Left lung (tissue), 4 donors: ENCODE measurements at regions not wholly inside any gene's neighbourhood (a gene's known extent, or its start where the extent isn't known, plus 50 kb on each side); places are given as distances from the start of the nearest gene placed in this dataset.

Experiments
- ATAC-seq: fragments of 200-7000 bp; cut with Tn5 transposase; one replicate; pipeline ENCODE4 v1.9.1; 2020; ENCODE audit warnings: moderate library complexity
- DNase-seq, 4 donors: peaks; one replicate each; pipeline ENCODE4 v3.0.0-alpha.2; 2013 to 2020
- H3K27ac ChIP-seq, 2 donors: fragments of 200-600 bp; sonication (generic) in 1 of 2; one replicate each; pipeline versions ENCODE4 v1.5.0 to v1.8.0; 2020 to 2021
- H3K27me3 ChIP-seq, 2 donors: fragments of 200-600 bp; sonication (generic) in 1 of 2; one replicate each; pipeline versions ENCODE4 v1.5.0 to v1.8.0; 2020 to 2021
- H3K36me3 ChIP-seq, 2 donors: fragments of 200-600 bp; sonication (generic) in 1 of 2; one replicate each; pipeline versions ENCODE4 v1.5.0 to v1.8.0; 2020 to 2021
- H3K4me1 ChIP-seq, 2 donors: fragments of 200-600 bp; one replicate each; pipeline ENCODE4 v1.8.0; 2021
- H3K4me3 ChIP-seq, 2 donors: fragments of 200-600 bp; sonication (generic) in 1 of 2; one replicate each; pipeline versions ENCODE4 v1.5.0 to v1.8.0; 2020 to 2021; ENCODE audit warnings: mild to moderate bottlenecking in 1 of 2
- H3K9me3 ChIP-seq, 2 donors: fragments of 200-600 bp; sonication (generic) in 1 of 2; one replicate each; pipeline versions ENCODE4 v1.5.0 to v1.8.0; 2020 to 2021
- CTCF ChIP-seq, 2 donors: fragments of 200-600 bp; sonication (generic) in 1 of 2; IDR thresholded peaks; one replicate each; pipeline versions ENCODE4 v1.5.0 to v1.8.0; 2021; ENCODE audit warnings: antibody characterized with exemption in 2 of 2
- intact Hi-C, 2 donors: fragments of 100-400 bp; cut with DNase I; formaldehyde crosslinking; loops; one replicate each; pipeline versions ENCODE4 v1.11.2 to v1.14.2; 2022
- donor health status: DM: no; HTN: yes; CAD: no.
- donor health status: DM: no; HTN: no; CAD: no.

GRCh38 chr5:125054146-125054545 is 307.7 kb upstream of the ZNF608 start:
- intact Hi-C loops, result no loop called here
- Histone ChIP-seq H3K27ac (no peak overlapping the region), H3K36me3 (no peaks in the 10 kb centered on the region), H3K4me3 (no peak overlapping the region), H3K27me3 (no peaks in the 10 kb centered on the region), H3K4me1 (no peaks in the 10 kb centered on the region), H3K9me3 (no peaks in the 10 kb centered on the region)
- TF ChIP-seq CTCF (IDR thresholded peaks at IDR 0.05), result no peak
- ATAC-seq (no peak), DNase-seq (no peak)

- ATAC-seq (no peak), DNase-seq (no peak)
- Histone ChIP-seq H3K27ac (no peak overlapping the region), H3K4me3 (no peak overlapping the region), H3K9me3 (no peaks in the 10 kb centered on the region), H3K36me3 (no peaks in the 10 kb centered on the region), H3K4me1 (no peaks in the 10 kb centered on the region), H3K27me3 (no peaks in the 10 kb centered on the region)
- TF ChIP-seq CTCF (IDR thresholded peaks at IDR 0.05), result no peak
- intact Hi-C loops, result no loop called here
Observed at GRCh38 chr5:125056671-125057485, 310.4 kb upstream of the ZNF608 start.

GRCh38 chr5:125057912-125058826 is 311.7 kb upstream of the ZNF608 start:
- no peak overlapping the region for H3K4me3 ChIP-seq
- H3K9me3 ChIP-seq, result no peaks in the 10 kb centered on the region
- H3K4me1 ChIP-seq, result no peaks in the 10 kb centered on the region
- intact Hi-C loops, result no loop called here
- TF ChIP-seq CTCF (IDR thresholded peaks at IDR 0.05), result no peak
- DNase-seq (peak in 2 of 4 donors; percentile 42 to 56), ATAC-seq (no peak)
- no peaks in the 10 kb centered on the region for H3K27me3 ChIP-seq
- H3K27ac ChIP-seq, result peak overlapping the region in 1 of 2 donors; percentile 2
- H3K36me3 ChIP-seq, result no peaks in the 10 kb centered on the region

GRCh38 chr5:125059255-125060002 is 313.0 kb upstream of the ZNF608 start:
- no peak for ATAC-seq
- Histone ChIP-seq H3K27ac (no peak overlapping the region), H3K4me3 (no peak overlapping the region), H3K27me3 (no peaks in the 10 kb centered on the region), H3K4me1 (no peaks in the 10 kb centered on the region), H3K36me3 (no peaks in the 10 kb centered on the region), H3K9me3 (no peaks in the 10 kb centered on the region)
- no peak for TF ChIP-seq CTCF (IDR thresholded peaks at IDR 0.05)
- intact Hi-C loops, result no loop called here
- DNase-seq, result no peak
